Gastroesophageal sphincter (tissue), 4 donors: ENCODE measurements at regions not wholly inside any gene's neighbourhood (a gene's known extent, or its start where the extent isn't known, plus 50 kb on each side); places are given as distances from the start of the nearest gene placed in this dataset.

Experiments used
- ATAC-seq: fragments of 150-250 bp; one replicate; pipeline ENCODE4 v1.9.1; 2016; ENCODE audit warnings: mild to moderate bottlenecking, moderate library complexity
- H3K27ac ChIP-seq, 4 donors: fragments of 200-600 bp; sonication (generic) in 3 of 4; 1 replicate in 3 of 4; 2 replicates in 1 of 4; pipeline ENCODE4 v1.5.1; 2016 to 2019
- H3K27me3 ChIP-seq: fragments of 200-600 bp; sonication (generic); one replicate; pipeline ENCODE4 v1.5.1; 2019
- H3K36me3 ChIP-seq, 2 donors: fragments of 200-600 bp; sonication (generic); one replicate each; pipeline ENCODE4 v1.5.1; 2019; ENCODE audit warnings: control low read depth in 1 of 2
- H3K4me1 ChIP-seq, 3 donors: fragments of 200-600 bp; sonication (generic); 1 replicate in 2 of 3; 2 replicates in 1 of 3; pipeline ENCODE4 v1.5.1; 2016 to 2019; ENCODE audit warnings: control low read depth in 2 of 3
- H3K4me3 ChIP-seq, 2 donors: fragments of 200-600 bp; sonication (generic); one replicate each; pipeline ENCODE4 v1.5.1; 2019; ENCODE audit warnings: mild to moderate bottlenecking in 1 of 2, moderate library complexity in 1 of 2
- H3K9me3 ChIP-seq, 3 donors: fragments of 200-600 bp; sonication (generic); one replicate each; pipeline ENCODE4 v1.5.1; 2017 to 2019; ENCODE audit warnings: control low read depth in 2 of 3
- EP300 ChIP-seq: sonication (generic); formaldehyde crosslinking; IDR thresholded peaks from one replicate; pipeline ENCODE4 v1.6.1; 2017; ENCODE audit warnings: antibody characterized with exemption, mild to moderate bottlenecking
- POLR2A ChIP-seq, 2 donors: fragments of 450-650 bp; IDR thresholded peaks; one replicate each; pipeline ENCODE4 v1.6.1; 2017; ENCODE audit warnings: antibody characterized with exemption in 2 of 2, mild to moderate bottlenecking in 2 of 2, moderate library complexity in 1 of 2
- POLR2AphosphoS5 ChIP-seq: sonication (generic); formaldehyde crosslinking; IDR thresholded peaks from one replicate; pipeline ENCODE4 v1.6.1; 2017; ENCODE audit warnings: antibody characterized with exemption
- WGBS, 2 donors: methylation state at CpG; one replicate each; pipeline ENCODE4 v1.1.5; 2018; ENCODE audit warnings: low coverage in 1 of 2; 5-methylcytosine and 5-hydroxymethylcytosine counted together
- TF ChIP-seq, protein P1 (sequence below), 4 experiments: fragments of 200-600 bp in 2 of 4; fragments of 450-650 bp in 2 of 4; sonication (generic) in 1 of 4; IDR thresholded peaks; one replicate each; pipeline ENCODE4 v1.5.1; 2017 to 2019; ENCODE audit warnings: antibody characterized with exemption in 4 of 4, mild to moderate bottlenecking in 2 of 4, moderate library complexity in 2 of 4

DNA sequence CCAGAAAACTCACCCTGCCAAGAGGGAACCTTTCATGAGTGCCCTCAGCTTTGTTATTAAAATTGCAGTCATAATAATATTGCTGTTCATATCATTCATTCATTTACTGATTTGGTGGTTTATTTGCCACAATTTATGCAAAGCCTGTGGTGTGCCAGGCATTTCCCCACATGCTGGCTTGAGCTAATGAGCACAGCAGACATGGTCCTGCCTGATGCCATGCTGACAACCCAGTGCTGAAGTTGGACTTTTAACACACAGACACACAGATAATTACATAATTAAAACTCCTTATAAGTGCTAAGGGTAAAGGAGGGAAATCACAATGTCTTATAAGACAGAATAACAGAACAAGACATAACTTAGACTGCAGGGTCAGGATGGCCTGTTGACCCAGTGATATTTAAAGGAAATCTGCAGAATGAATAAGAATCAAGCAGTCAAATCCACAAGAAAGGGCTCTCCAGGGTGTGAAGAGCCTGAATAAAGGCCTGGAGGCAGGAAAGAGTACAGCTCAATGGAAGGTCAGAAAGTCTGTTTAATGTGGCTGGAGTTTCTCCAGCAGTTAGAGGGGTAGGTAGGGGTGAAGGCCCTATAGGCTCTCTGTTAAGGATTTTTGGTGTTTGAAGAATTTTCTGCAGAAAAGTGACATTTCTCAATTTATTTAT is 196.9 kb upstream of the CDH11 start:
- no peak overlapping the region for H3K27ac ChIP-seq
- no peak overlapping the region for H3K4me3 ChIP-seq
- H3K27me3 ChIP-seq = no peaks in the 10 kb centered on the region
- ATAC-seq = no peak
- no peaks in the 10 kb centered on the region for H3K36me3 ChIP-seq
- TF ChIP-seq POLR2A (IDR thresholded peaks at IDR 0.05) (no peak), EP300 (no peak), POLR2AphosphoS5 (no peak)
- TF ChIP-seq, protein P1, sequence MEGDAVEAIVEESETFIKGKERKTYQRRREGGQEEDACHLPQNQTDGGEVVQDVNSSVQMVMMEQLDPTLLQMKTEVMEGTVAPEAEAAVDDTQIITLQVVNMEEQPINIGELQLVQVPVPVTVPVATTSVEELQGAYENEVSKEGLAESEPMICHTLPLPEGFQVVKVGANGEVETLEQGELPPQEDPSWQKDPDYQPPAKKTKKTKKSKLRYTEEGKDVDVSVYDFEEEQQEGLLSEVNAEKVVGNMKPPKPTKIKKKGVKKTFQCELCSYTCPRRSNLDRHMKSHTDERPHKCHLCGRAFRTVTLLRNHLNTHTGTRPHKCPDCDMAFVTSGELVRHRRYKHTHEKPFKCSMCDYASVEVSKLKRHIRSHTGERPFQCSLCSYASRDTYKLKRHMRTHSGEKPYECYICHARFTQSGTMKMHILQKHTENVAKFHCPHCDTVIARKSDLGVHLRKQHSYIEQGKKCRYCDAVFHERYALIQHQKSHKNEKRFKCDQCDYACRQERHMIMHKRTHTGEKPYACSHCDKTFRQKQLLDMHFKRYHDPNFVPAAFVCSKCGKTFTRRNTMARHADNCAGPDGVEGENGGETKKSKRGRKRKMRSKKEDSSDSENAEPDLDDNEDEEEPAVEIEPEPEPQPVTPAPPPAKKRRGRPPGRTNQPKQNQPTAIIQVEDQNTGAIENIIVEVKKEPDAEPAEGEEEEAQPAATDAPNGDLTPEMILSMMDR (IDR thresholded peaks at IDR 0.05) = no peak
- H3K9me3 ChIP-seq = no peaks in the 10 kb centered on the region
- H3K4me1 ChIP-seq = peaks cover 0 to 21% (median 3%) of the 10 kb centered on the region in 3 donors

DNA sequence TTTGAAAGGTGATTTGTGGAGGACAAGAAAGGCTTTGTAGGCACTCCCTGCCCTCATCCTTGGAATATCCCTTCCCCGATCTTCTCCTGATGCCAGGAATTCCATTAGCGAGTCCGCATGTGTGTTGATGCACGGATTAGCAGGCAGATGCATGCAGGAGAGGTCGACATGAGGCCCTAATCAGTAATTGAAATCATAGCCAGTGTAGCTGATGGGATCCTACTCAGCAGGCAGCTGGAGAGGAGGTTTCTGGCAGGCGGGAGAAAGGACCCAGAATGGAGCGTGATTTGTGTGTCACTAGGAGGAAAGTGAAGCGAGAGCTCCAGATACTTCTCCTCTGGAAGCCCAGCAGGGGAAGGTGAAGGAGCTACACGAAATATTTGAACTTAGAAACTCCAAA is 196.3 kb upstream of the CDH11 start:
- Histone ChIP-seq H3K4me1 (peaks cover 0 to 21% (median 3%) of the 10 kb centered on the region in 3 donors), H3K36me3 (no peaks in the 10 kb centered on the region), H3K27ac (no peak overlapping the region), H3K27me3 (no peaks in the 10 kb centered on the region), H3K9me3 (no peaks in the 10 kb centered on the region), H3K4me3 (no peak overlapping the region)
- ATAC-seq = no peak
- TF ChIP-seq POLR2A (IDR thresholded peaks at IDR 0.05) = no peak
- TF ChIP-seq, protein P1 (IDR thresholded peaks at IDR 0.05) = no peak
- TF ChIP-seq POLR2AphosphoS5 = no peak
- TF ChIP-seq EP300 = no peak
- 40 to 67% methylated on average over 2 to 4 of the region's 9 CpGs for WGBS, 2 donors

DNA sequence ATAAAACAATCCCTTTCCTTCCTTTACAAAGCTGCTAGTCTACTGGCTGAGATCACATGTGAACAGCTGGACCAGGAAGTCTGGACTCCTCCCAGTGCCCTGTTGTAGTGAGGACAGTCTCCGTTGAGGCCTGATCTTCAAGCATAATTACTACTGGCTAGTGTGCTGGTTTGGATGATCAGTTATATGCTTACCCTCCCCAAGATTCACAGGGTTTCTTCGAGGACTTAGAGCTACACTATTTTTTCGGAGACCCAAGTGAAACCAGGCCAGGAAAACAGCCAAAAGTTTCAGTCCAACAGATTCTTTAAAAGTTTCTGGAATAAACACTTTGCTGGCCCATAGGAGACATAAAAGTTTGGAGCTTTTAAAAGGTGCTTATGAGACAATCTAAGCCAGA is 194.9 kb upstream of the CDH11 start:
- Histone ChIP-seq H3K27ac (peak overlapping the region in 2 of 4 donors; percentile 0 to 11), H3K36me3 (no peaks in the 10 kb centered on the region), H3K4me3 (no peak overlapping the region), H3K9me3 (no peaks in the 10 kb centered on the region), H3K27me3 (no peaks in the 10 kb centered on the region), H3K4me1 (peaks cover 0 to 21% (median 3%) of the 10 kb centered on the region in 3 donors)
- WGBS, 2 donors = 0 to 30% methylated on average over 1 to 2 of the region's 3 CpGs
- ATAC-seq = no peak
- TF ChIP-seq POLR2A (IDR thresholded peaks at IDR 0.05) (no peak), POLR2AphosphoS5 (no peak), EP300 (no peak)
- TF ChIP-seq, protein P1 (IDR thresholded peaks at IDR 0.05) = no peak

DNA sequence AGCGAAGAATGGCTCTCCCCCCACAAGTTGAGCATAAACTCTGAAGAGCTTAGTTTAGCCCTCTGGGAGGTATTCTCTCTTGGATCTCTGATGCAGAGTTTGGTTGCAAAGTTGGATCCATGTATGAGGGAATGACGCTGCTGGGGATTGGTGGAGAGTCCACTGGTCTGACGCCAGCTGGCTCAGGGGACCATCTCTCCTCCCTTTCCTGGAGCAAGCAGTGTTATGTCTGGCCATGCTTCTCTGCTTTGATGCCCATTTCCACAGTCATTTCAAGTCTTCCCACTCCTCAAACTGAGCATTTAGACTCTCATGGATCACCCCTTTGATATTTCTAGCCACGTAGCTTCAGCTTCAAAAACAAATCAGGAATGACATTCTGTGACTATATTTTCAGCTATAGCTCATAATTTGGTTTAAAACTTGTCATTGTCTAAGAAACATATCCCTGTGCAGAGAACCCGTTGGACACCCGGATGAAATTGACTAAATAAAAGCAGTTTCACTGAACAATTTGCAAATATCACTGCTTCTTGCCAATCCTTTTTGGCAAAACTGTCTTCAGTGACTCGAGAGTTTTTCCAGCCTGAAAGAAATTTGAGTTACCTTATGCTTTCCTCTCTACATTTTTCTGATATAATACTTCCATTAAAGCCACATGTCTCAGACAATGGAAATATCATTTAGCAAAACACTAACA is 193.4 kb upstream of the CDH11 start:
- Histone ChIP-seq H3K27ac (no peak overlapping the region), H3K4me1 (peaks cover 0 to 21% (median 3%) of the 10 kb centered on the region in 3 donors), H3K4me3 (no peak overlapping the region), H3K36me3 (no peaks in the 10 kb centered on the region), H3K9me3 (no peaks in the 10 kb centered on the region), H3K27me3 (no peaks in the 10 kb centered on the region)
- WGBS, 2 donors = 41% methylated on average over 5 of the region's 7 CpGs
- peak; percentile 71 for ATAC-seq
- TF ChIP-seq POLR2AphosphoS5 (no peak), EP300 (no peak), POLR2A (IDR thresholded peaks at IDR 0.05) (no peak)
- TF ChIP-seq, protein P1 (IDR thresholded peaks at IDR 0.05) = no peak

DNA sequence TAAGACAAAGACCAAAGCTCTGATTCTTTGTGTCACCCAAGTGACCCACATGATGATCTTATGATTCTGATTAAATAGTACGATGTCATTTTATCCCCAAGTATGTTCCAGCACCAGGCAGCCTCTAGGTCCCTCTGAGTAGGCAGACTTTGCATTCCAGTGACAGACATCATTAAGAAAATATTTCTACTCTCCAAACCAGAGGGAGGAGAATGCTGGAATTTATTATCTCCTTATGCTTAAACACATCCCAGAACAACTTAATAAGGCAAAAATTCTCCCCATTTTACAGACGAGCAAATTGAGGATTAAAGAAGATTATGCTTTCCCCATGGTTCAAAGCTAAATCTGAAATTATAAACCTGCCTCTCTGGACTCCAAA is 192.8 kb upstream of the CDH11 start:
- peaks cover 0 to 21% (median 3%) of the 10 kb centered on the region in 3 donors for H3K4me1 ChIP-seq
- WGBS, 2 donors = 24 to 69% methylated on average over 1 to 2 of the region's 2 CpGs
- no peaks in the 10 kb centered on the region for H3K9me3 ChIP-seq
- no peak overlapping the region for H3K4me3 ChIP-seq
- no peak overlapping the region for H3K27ac ChIP-seq
- H3K36me3 ChIP-seq = no peaks in the 10 kb centered on the region
- no peak for ATAC-seq
- H3K27me3 ChIP-seq = no peaks in the 10 kb centered on the region
- no peak for TF ChIP-seq EP300
